HAP-1 (cell line): ENCODE measurements at regions not wholly inside any gene's neighbourhood (a gene's known extent, or its start where the extent isn't known, plus 50 kb on each side); places are given as distances from the start of the nearest gene placed in this dataset.
"Not testable (repeated sequence)": the region's sequence is repeated elsewhere in the genome, so short reads cannot be mapped to it uniquely, and the experiment has no call there.

ENCODE experiments used
- DNase-seq, 2 experiments: peaks; one replicate each; pipeline ENCODE4 v3.0.0-alpha.2; 2016 to 2020; ENCODE audit warnings: low spot score in 2 of 2
- H3K27me3 ChIP-seq: fragments of 250-450 bp; sonication (Bioruptor Pico); 2 replicates; pipeline ENCODE4 v1.5.1; 2020; ENCODE audit warnings: low read depth, mild to moderate bottlenecking, moderate library complexity
- H3K36me3 ChIP-seq: fragments of 250-450 bp; sonication (Bioruptor Pico); replicated peaks from 2 replicates; pipeline ENCODE4 v1.5.1; 2020; ENCODE audit warnings: mild to moderate bottlenecking
- H3K4me1 ChIP-seq: fragments of 250-450 bp; sonication (Bioruptor Pico); 2 replicates; pipeline ENCODE4 v1.5.1; 2020; ENCODE audit warnings: mild to moderate bottlenecking
- H3K4me3 ChIP-seq: fragments of 250-450 bp; sonication (Bioruptor Pico); 2 replicates; pipeline ENCODE4 v1.5.1; 2020; ENCODE audit warnings: mild to moderate bottlenecking, moderate library complexity
- H3K9me3 ChIP-seq: fragments of 250-450 bp; sonication (Bioruptor Pico); 2 replicates; pipeline ENCODE4 v1.5.1; 2020; ENCODE audit warnings: mild to moderate bottlenecking, moderate library complexity
- in situ Hi-C: fragments of 300-500 bp; cut with MboI; formaldehyde crosslinking; loops from 3 replicates; pipeline ENCODE4 v1.14.3; 2020; ENCODE audit warnings: low sequenced_read_pairs, inconsistent platforms, mixed read lengths

- Histone ChIP-seq H3K4me3 (no peak overlapping the region), H3K27me3 (no peaks in the 10 kb centered on the region)
- in situ Hi-C loops, result no loop called here
These were observed 1354.5 kb downstream of the XPNPEP1 start for GRCh38 chr10:108568824-108569223.

DNA sequence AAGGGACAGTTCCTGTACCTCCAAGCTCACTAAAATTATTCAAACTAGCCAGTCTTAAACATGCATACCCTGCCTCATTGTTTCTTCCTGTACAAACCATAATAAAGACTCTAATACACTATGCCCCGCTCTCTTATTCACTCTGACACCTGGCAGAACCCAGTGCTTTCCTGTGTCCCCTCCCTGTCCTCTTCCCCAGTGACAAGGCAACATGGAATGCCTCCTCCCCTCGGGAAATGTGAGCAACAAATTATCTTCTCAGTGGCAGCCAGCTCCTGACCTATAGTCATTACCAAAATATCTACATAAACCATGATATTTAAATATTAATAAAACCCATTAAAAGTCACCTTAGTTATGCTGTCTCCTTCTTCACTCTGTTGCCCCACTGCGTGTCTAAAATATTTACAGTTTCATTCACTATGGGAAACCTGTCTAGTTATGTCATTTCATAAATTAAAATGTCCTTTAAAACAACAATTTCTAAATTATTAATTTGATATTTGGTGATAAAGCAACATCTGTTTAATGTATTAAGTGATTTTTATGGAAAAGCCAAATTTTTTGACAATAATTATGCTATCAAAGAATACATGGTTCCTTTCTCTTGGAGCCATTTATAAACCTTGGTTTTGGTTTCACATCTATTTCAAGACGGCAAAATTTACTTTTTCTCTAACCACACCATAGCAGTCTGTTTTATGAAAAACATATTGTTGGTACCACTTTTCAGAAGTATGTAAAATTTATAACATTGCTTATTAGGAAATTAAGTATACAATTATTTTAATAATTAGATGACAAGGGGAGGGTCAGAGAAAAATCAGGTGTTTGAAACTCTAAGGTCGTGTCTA lies 1355.2 kb downstream of the XPNPEP1 start:
- no peak overlapping the region for H3K4me3 ChIP-seq
- H3K27me3 ChIP-seq, result no peaks in the 10 kb centered on the region
- in situ Hi-C loops, result no loop called here
- no peaks in the 10 kb centered on the region for H3K4me1 ChIP-seq
- no peaks in the 10 kb centered on the region for H3K9me3 ChIP-seq
- no peak for DNase-seq
- no peaks in the 10 kb centered on the region for H3K36me3 ChIP-seq

More at GRCh38 chr10:108568824-108569223, 1354.5 kb downstream of the XPNPEP1 start:
- no peaks in the 10 kb centered on the region for H3K36me3 ChIP-seq
- no peaks in the 10 kb centered on the region for H3K4me1 ChIP-seq
- H3K9me3 ChIP-seq, result no peaks in the 10 kb centered on the region
- no peak for DNase-seq

GRCh38 chr10:108566316-108567107 lies 1356.8 kb downstream of the XPNPEP1 start:
- no peak for DNase-seq
- Histone ChIP-seq H3K4me1 (no peaks in the 10 kb centered on the region), H3K4me3 (no peak overlapping the region), H3K9me3 (no peaks in the 10 kb centered on the region), H3K27me3 (no peaks in the 10 kb centered on the region), H3K36me3 (no peaks in the 10 kb centered on the region)
- in situ Hi-C loops, result no loop called here

DNA sequence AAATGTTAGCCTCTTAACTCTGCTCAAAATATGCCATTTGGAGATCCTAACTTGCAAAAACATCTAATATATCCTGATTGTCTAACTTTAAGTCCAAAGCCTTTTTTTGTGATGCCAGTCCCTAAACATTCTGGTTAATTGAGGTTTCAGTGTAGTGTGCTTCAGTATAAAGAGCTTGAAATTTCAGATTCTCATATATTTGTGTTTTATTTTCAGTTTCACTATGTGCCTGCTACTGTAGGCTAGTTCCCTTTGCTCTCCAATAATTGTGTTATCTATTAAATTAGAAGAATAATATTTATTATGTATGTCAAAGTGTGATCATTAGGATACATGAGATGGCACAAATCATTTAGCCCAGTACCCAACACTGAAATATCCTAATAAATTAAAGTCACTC lies 1361.2 kb downstream of the XPNPEP1 start:
- H3K4me3 ChIP-seq, result no peak overlapping the region
- in situ Hi-C loops, result no loop called here
- H3K9me3 ChIP-seq, result no peaks in the 10 kb centered on the region
- no peaks in the 10 kb centered on the region for H3K36me3 ChIP-seq
- H3K27me3 ChIP-seq, result no peaks in the 10 kb centered on the region
- no peak for DNase-seq
- H3K4me1 ChIP-seq, result no peaks in the 10 kb centered on the region

DNA sequence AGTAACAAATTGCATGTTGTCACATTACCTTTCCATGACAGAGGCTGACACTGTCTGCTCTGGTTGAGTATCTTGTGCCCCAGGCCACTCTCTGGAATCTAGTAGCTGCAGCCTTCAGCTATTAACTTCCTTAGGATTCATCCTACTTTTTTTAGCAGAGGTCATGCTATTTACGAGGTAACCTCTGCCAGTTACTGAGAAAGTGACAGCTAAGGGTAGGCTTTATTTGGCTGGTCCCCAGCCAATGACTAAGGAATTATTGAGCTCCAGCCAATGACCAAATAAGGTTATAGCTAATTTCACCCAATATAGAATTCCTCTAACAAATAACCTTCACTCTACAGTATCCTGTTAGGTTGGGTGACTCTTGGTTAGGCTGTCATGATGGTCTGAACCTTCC lies 1361.7 kb downstream of the XPNPEP1 start:
- in situ Hi-C loops, result no loop called here
- no peaks in the 10 kb centered on the region for H3K4me1 ChIP-seq
- H3K36me3 ChIP-seq, result no peaks in the 10 kb centered on the region
- H3K27me3 ChIP-seq, result no peaks in the 10 kb centered on the region
- H3K4me3 ChIP-seq, result no peak overlapping the region
- no peaks in the 10 kb centered on the region for H3K9me3 ChIP-seq
- no peak for DNase-seq

- Histone ChIP-seq H3K36me3 (no peaks in the 10 kb centered on the region), H3K4me1 (no peaks in the 10 kb centered on the region), H3K9me3 (no peaks in the 10 kb centered on the region), H3K27me3 (no peaks in the 10 kb centered on the region), H3K4me3 (no peak overlapping the region)
- in situ Hi-C loops, result no loop called here
- no peak for DNase-seq
These were observed 1362.8 kb downstream of the XPNPEP1 start for GRCh38 chr10:108560488-108560887.

- DNase-seq, result no peak
- Histone ChIP-seq H3K27me3 (no peaks in the 10 kb centered on the region), H3K4me3 (no peak overlapping the region), H3K4me1 (no peaks in the 10 kb centered on the region), H3K36me3 (no peaks in the 10 kb centered on the region), H3K9me3 (no peaks in the 10 kb centered on the region)
- in situ Hi-C loops, result no loop called here
These were observed 1367.1 kb downstream of the XPNPEP1 start for GRCh38 chr10:108556186-108556585.

- Histone ChIP-seq H3K27me3 (no peaks in the 10 kb centered on the region), H3K9me3 (no peaks in the 10 kb centered on the region), H3K36me3 (no peaks in the 10 kb centered on the region), H3K4me1 (no peaks in the 10 kb centered on the region), H3K4me3 (no peak overlapping the region)
- no peak for DNase-seq
- in situ Hi-C loops, result no loop called here
These were observed 1377.4 kb downstream of the XPNPEP1 start for GRCh38 chr10:108545921-108546320.

DNA sequence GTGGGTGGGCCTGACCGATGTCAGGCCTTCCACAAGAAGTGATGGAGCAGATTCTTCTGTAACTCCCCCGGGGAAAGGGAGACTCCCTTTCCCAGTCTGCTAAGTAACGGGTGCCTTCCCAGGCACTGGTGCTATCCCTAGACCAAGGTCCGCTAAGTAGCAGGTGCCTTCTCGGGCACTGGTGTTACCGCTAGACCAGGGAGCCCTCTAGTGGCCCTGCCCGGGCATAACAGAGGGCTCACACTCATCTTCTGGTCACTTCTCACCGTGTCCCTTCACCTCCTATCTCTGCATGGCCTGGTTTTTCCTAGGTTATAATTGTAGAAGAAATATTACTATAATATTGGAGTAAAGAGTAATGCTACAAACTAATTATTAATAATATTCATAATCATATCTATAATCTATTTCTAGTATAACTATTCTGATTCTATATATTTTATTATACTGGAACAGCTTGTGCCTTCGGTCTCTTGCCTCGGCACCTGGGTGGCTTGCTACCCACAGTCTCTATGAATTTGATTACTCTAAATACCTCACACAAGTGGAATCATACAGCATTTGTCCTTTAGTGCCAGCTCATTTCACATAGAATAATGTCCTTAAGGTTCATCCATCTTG lies 1378.7 kb downstream of the XPNPEP1 start:
- Histone ChIP-seq H3K9me3 (no peaks in the 10 kb centered on the region), H3K4me3 (no peak overlapping the region), H3K36me3 (no peaks in the 10 kb centered on the region), H3K4me1 (no peaks in the 10 kb centered on the region), H3K27me3 (no peaks in the 10 kb centered on the region)
- in situ Hi-C loops, result no loop called here
- DNase-seq, result peak; percentile 38 to 75

- H3K4me1 ChIP-seq, in situ Hi-C loops, H3K9me3 ChIP-seq, H3K4me3 ChIP-seq, H3K36me3 ChIP-seq, H3K27me3 ChIP-seq, DNase-seq: not testable (repeated sequence)
These were observed 1369.0 kb upstream of the SORCS1 start for GRCh38 chr10:108533551-108533950.

- in situ Hi-C loops, result no loop called here
- no peaks in the 10 kb centered on the region for H3K4me1 ChIP-seq
- no peak overlapping the region for H3K4me3 ChIP-seq
- no peaks in the 10 kb centered on the region for H3K27me3 ChIP-seq
- H3K9me3 ChIP-seq, result no peaks in the 10 kb centered on the region
- H3K36me3 ChIP-seq, result no peaks in the 10 kb centered on the region
- no peak for DNase-seq
These were observed 1358.7 kb upstream of the SORCS1 start for GRCh38 chr10:108523016-108523800.

- no peak for DNase-seq
- H3K9me3 ChIP-seq, result no peaks in the 10 kb centered on the region
- no peaks in the 10 kb centered on the region for H3K4me1 ChIP-seq
- in situ Hi-C loops, result no loop called here
- H3K36me3 ChIP-seq, result no peaks in the 10 kb centered on the region
- no peak overlapping the region for H3K4me3 ChIP-seq
- no peaks in the 10 kb centered on the region for H3K27me3 ChIP-seq
These were observed 1357.5 kb upstream of the SORCS1 start for GRCh38 chr10:108521827-108522492.

- no peak for DNase-seq
- Histone ChIP-seq H3K4me1 (no peaks in the 10 kb centered on the region), H3K4me3 (no peak overlapping the region), H3K9me3 (no peaks in the 10 kb centered on the region), H3K27me3 (no peaks in the 10 kb centered on the region), H3K36me3 (no peaks in the 10 kb centered on the region)
- in situ Hi-C loops, result no loop called here
These were observed 1351.3 kb upstream of the SORCS1 start for GRCh38 chr10:108515821-108516220.
